MG63 (cell line): ENCODE measurements at regions not wholly inside any gene's neighbourhood (a gene's known extent, or its start where the extent isn't known, plus 50 kb on each side); places are given as distances from the start of the nearest gene placed in this dataset.

Source experiments
- DNase-seq: peaks from one replicate; pipeline ENCODE4 v3.0.0-alpha.2; 2020
- H3K27me3 ChIP-seq: fragments of 250-450 bp; sonication (Bioruptor Pico); 2 replicates; pipeline ENCODE4 v1.5.1; 2020; ENCODE audit warnings: mild to moderate bottlenecking, moderate library complexity
- H3K36me3 ChIP-seq: fragments of 250-450 bp; sonication (Bioruptor Pico); 2 replicates; pipeline ENCODE4 v1.5.1; 2020; ENCODE audit warnings: mild to moderate bottlenecking, moderate library complexity
- H3K4me3 ChIP-seq: fragments of 250-450 bp; sonication (Bioruptor Pico); 2 replicates; pipeline ENCODE4 v1.5.1; 2020; ENCODE audit warnings: mild to moderate bottlenecking, moderate library complexity
- H3K9me3 ChIP-seq: fragments of 250-450 bp; sonication (Bioruptor Pico); 2 replicates; pipeline ENCODE4 v1.5.1; 2020; ENCODE audit warnings: mild to moderate bottlenecking, moderate library complexity

GRCh38 chr3:24829011-24829581 lies 334.4 kb upstream of the THRB start:
- no peaks in the 10 kb centered on the region for H3K9me3 ChIP-seq
- DNase-seq = peak; percentile 7
- no peaks in the 10 kb centered on the region for H3K36me3 ChIP-seq
- no peak overlapping the region for H3K4me3 ChIP-seq
- peaks cover 17% of the 10 kb centered on the region for H3K27me3 ChIP-seq

- Histone ChIP-seq H3K27me3 (peaks cover 17% of the 10 kb centered on the region), H3K9me3 (no peaks in the 10 kb centered on the region), H3K36me3 (no peaks in the 10 kb centered on the region), H3K4me3 (no peak overlapping the region; the same call in 1 of the 2 replicates)
- DNase-seq = peak; percentile 7
These were observed 335.1 kb upstream of the THRB start for GRCh38 chr3:24829629-24830229.

- Histone ChIP-seq H3K9me3 (no peaks in the 10 kb centered on the region), H3K27me3 (peaks cover 17% of the 10 kb centered on the region), H3K4me3 (no peak overlapping the region), H3K36me3 (no peaks in the 10 kb centered on the region)
- no peak for DNase-seq
These were observed 335.8 kb upstream of the THRB start for GRCh38 chr3:24830230-24831152.

GRCh38 chr3:24831221-24831620 lies 336.6 kb upstream of the THRB start:
- H3K36me3 ChIP-seq = no peaks in the 10 kb centered on the region
- no peak overlapping the region for H3K4me3 ChIP-seq
- no peak for DNase-seq
- H3K27me3 ChIP-seq = peaks cover 17% of the 10 kb centered on the region
- H3K9me3 ChIP-seq = no peaks in the 10 kb centered on the region

- Histone ChIP-seq H3K36me3 (no peaks in the 10 kb centered on the region), H3K9me3 (no peaks in the 10 kb centered on the region), H3K27me3 (peaks cover 17% of the 10 kb centered on the region), H3K4me3 (no peak overlapping the region)
- no peak for DNase-seq
These were observed 338.2 kb upstream of the THRB start for GRCh38 chr3:24832891-24833290.

GRCh38 chr3:24834442-24834841 lies 339.8 kb upstream of the THRB start:
- Histone ChIP-seq H3K36me3 (no peaks in the 10 kb centered on the region), H3K9me3 (no peaks in the 10 kb centered on the region), H3K27me3 (peaks cover 17% of the 10 kb centered on the region), H3K4me3 (no peak overlapping the region)
- no peak for DNase-seq

- no peaks in the 10 kb centered on the region for H3K36me3 ChIP-seq
- no peaks in the 10 kb centered on the region for H3K9me3 ChIP-seq
- DNase-seq = no peak
- H3K4me3 ChIP-seq = no peak overlapping the region
- H3K27me3 ChIP-seq = peaks cover 12% of the 10 kb centered on the region
These were observed 340.9 kb upstream of the THRB start for GRCh38 chr3:24835510-24835909.

GRCh38 chr3:24837601-24838000 lies 343.0 kb upstream of the THRB start:
- H3K4me3 ChIP-seq = no peak overlapping the region
- H3K9me3 ChIP-seq = no peaks in the 10 kb centered on the region
- H3K27me3 ChIP-seq = peaks cover 3% of the 10 kb centered on the region; the same call in 1 of the 2 replicates
- H3K36me3 ChIP-seq = no peaks in the 10 kb centered on the region
- DNase-seq = no peak

GRCh38 chr3:24838533-24838932 lies 343.9 kb upstream of the THRB start:
- no peaks in the 10 kb centered on the region for H3K27me3 ChIP-seq
- DNase-seq = no peak
- no peaks in the 10 kb centered on the region for H3K36me3 ChIP-seq
- no peaks in the 10 kb centered on the region for H3K9me3 ChIP-seq
- H3K4me3 ChIP-seq = no peak overlapping the region

- Histone ChIP-seq H3K4me3 (no peak overlapping the region), H3K9me3 (no peaks in the 10 kb centered on the region), H3K36me3 (no peaks in the 10 kb centered on the region), H3K27me3 (no peaks in the 10 kb centered on the region)
- no peak for DNase-seq
These were observed 349.3 kb upstream of the THRB start for GRCh38 chr3:24843955-24844354.

GRCh38 chr3:24845524-24846155 lies 351.0 kb upstream of the THRB start:
- no peak overlapping the region for H3K4me3 ChIP-seq
- H3K9me3 ChIP-seq = no peaks in the 10 kb centered on the region
- DNase-seq = no peak
- H3K36me3 ChIP-seq = no peaks in the 10 kb centered on the region
- H3K27me3 ChIP-seq = no peaks in the 10 kb centered on the region

- no peaks in the 10 kb centered on the region for H3K9me3 ChIP-seq
- no peak for DNase-seq
- H3K4me3 ChIP-seq = no peak overlapping the region
- no peaks in the 10 kb centered on the region for H3K27me3 ChIP-seq
- H3K36me3 ChIP-seq = no peaks in the 10 kb centered on the region
These were observed 351.7 kb upstream of the THRB start for GRCh38 chr3:24846286-24846860.

- Histone ChIP-seq H3K36me3 (no peaks in the 10 kb centered on the region), H3K9me3 (no peaks in the 10 kb centered on the region), H3K27me3 (no peaks in the 10 kb centered on the region), H3K4me3 (no peak overlapping the region)
- no peak for DNase-seq
These were observed 355.6 kb upstream of the THRB start for GRCh38 chr3:24850245-24850644.

- H3K27me3 ChIP-seq = no peaks in the 10 kb centered on the region
- no peaks in the 10 kb centered on the region for H3K9me3 ChIP-seq
- H3K4me3 ChIP-seq = no peak overlapping the region
- no peaks in the 10 kb centered on the region for H3K36me3 ChIP-seq
- no peak for DNase-seq
These were observed 359.2 kb upstream of the THRB start for GRCh38 chr3:24853685-24854490.

- no peaks in the 10 kb centered on the region for H3K36me3 ChIP-seq
- no peak overlapping the region for H3K4me3 ChIP-seq
- no peak for DNase-seq
- no peaks in the 10 kb centered on the region for H3K9me3 ChIP-seq
- H3K27me3 ChIP-seq = no peaks in the 10 kb centered on the region
These were observed 360.1 kb upstream of the THRB start for GRCh38 chr3:24854748-24855147.

- Histone ChIP-seq H3K36me3 (no peaks in the 10 kb centered on the region), H3K4me3 (no peak overlapping the region), H3K27me3 (no peaks in the 10 kb centered on the region), H3K9me3 (no peaks in the 10 kb centered on the region)
- no peak for DNase-seq
These were observed 363.3 kb upstream of the THRB start for GRCh38 chr3:24857945-24858344.
